Upper lobe of left lung (tissue), 4 donors: ENCODE measurements at regions not wholly inside any gene's neighbourhood (a gene's known extent, or its start where the extent isn't known, plus 50 kb on each side); places are given as distances from the start of the nearest gene placed in this dataset.

Source experiments
- CTCF ChIP-seq, 6 experiments: fragments of 450-650 bp in 4 of 6; fragments of 200-600 bp in 2 of 6; sonication (generic) in 2 of 6; IDR thresholded peaks; one replicate each; pipeline ENCODE4 v1.5.1; 2016 to 2019; ENCODE audit warnings: antibody characterized with exemption in 6 of 6
- EP300 ChIP-seq, 4 donors: sonication (generic); formaldehyde crosslinking; IDR thresholded peaks; one replicate each; pipeline ENCODE4 v1.5.1; 2017; ENCODE audit warnings: antibody characterized with exemption in 4 of 4, control low read depth in 2 of 4
- POLR2A ChIP-seq, 4 donors: fragments of 450-650 bp; IDR thresholded peaks; one replicate each; pipeline ENCODE4 v1.5.1; 2016 to 2017; ENCODE audit warnings: antibody characterized with exemption in 4 of 4, mild to moderate bottlenecking in 2 of 4
- POLR2AphosphoS5 ChIP-seq, 2 donors: sonication (generic); formaldehyde crosslinking; IDR thresholded peaks; one replicate each; pipeline ENCODE4 v1.5.1; 2017; ENCODE audit warnings: antibody characterized with exemption in 2 of 2

- no peak for TF ChIP-seq CTCF (IDR thresholded peaks at IDR 0.05)
- no peak for TF ChIP-seq POLR2A (IDR thresholded peaks at IDR 0.05)
- no peak for TF ChIP-seq POLR2AphosphoS5 (IDR thresholded peaks at IDR 0.05)
- no peak for TF ChIP-seq EP300 (IDR thresholded peaks at IDR 0.05)
These were observed 148.9 kb upstream of the TSHZ2 start for GRCh38 chr20:52823303-52823702.
